DOHH2 (cell line): ENCODE measurements at regions not wholly inside any gene's neighbourhood (a gene's known extent, or its start where the extent isn't known, plus 50 kb on each side); places are given as distances from the start of the nearest gene placed in this dataset.

Experiments used
- H3F3A ChIP-seq: fragments of 200-600 bp; sonication (generic), shearing (Covaris generic); 2 replicates; pipeline ENCODE4 v1.6.0; 2016; ENCODE audit warnings: antibody characterized with exemption, mild to moderate bottlenecking; ENCODE audit not compliant: control insufficient read depth, insufficient read depth
- H3K27ac ChIP-seq: fragments of 200-600 bp; sonication (generic); 2 replicates; pipeline ENCODE4 v1.5.1; 2014; ENCODE audit warnings: low read depth, mild to moderate bottlenecking, low read length, moderate library complexity
- H3K27me3 ChIP-seq: fragments of 200-600 bp; sonication (generic); 2 replicates; pipeline ENCODE4 v1.6.1; 2014; ENCODE audit warnings: mild to moderate bottlenecking, low read length, mixed read lengths; ENCODE audit not compliant: control insufficient read depth
- H3K36me3 ChIP-seq: fragments of 200-600 bp; sonication (generic); 2 replicates; pipeline ENCODE4 v1.6.1; 2014; ENCODE audit warnings: mild to moderate bottlenecking, low read length, moderate library complexity, mixed read lengths; ENCODE audit not compliant: control insufficient read depth
- H3K4me1 ChIP-seq: fragments of 200-600 bp; sonication (generic); 2 replicates; pipeline ENCODE4 v1.6.1; 2014; ENCODE audit warnings: mild to moderate bottlenecking, low read length, mixed read lengths; ENCODE audit not compliant: control insufficient read depth
- H3K4me2 ChIP-seq: fragments of 200-600 bp; sonication (generic); 2 replicates; pipeline ENCODE4 v1.6.0; 2014; ENCODE audit warnings: mild to moderate bottlenecking, low read length, moderate library complexity
- H3K4me3 ChIP-seq: fragments of 200-600 bp; sonication (generic); 2 replicates; pipeline ENCODE4 v1.5.1; 2014; ENCODE audit warnings: mild to moderate bottlenecking, low read length, mixed read lengths
- H3K79me2 ChIP-seq: fragments of 200-600 bp; sonication (generic); 2 replicates; pipeline ENCODE4 v1.6.1; 2014; ENCODE audit warnings: mild to moderate bottlenecking, low read length, mixed read lengths; ENCODE audit not compliant: control insufficient read depth
- H3K9me2 ChIP-seq: fragments of 200-600 bp; sonication (generic); replicated peaks from 2 replicates; pipeline ENCODE4 v1.6.1; 2014; ENCODE audit warnings: mild to moderate bottlenecking, low read length, mixed read lengths; ENCODE audit not compliant: control insufficient read depth
- H3K9me3 ChIP-seq: fragments of 200-600 bp; sonication (generic); 2 replicates; pipeline ENCODE4 v1.6.1; 2014; ENCODE audit warnings: antibody characterized with exemption, low read length, mixed read lengths; ENCODE audit not compliant: control insufficient read depth, insufficient read depth
- H4K20me1 ChIP-seq: fragments of 200-600 bp; sonication (generic); 2 replicates; pipeline ENCODE4 v1.6.0; 2014; ENCODE audit warnings: low read depth, mild to moderate bottlenecking, antibody characterized with exemption, low read length, moderate library complexity; ENCODE audit not compliant: control insufficient read depth, insufficient read depth
- CTCF ChIP-seq: fragments of 200-600 bp; sonication (generic); IDR thresholded peaks from one replicate; pipeline ENCODE4 v1.5.1; 2014; ENCODE audit warnings: antibody characterized with exemption, mild to moderate bottlenecking, low read depth, low read length; ENCODE audit not compliant: poor library complexity, severe bottlenecking
- EZH2phosphoT487 ChIP-seq: fragments of 200-600 bp; sonication (generic); IDR thresholded peaks from 2 replicates; pipeline ENCODE4 v1.6.1; 2017; ENCODE audit warnings: borderline replicate concordance, mild to moderate bottlenecking, antibody characterized with exemption, low read length, moderate library complexity, mixed read lengths

- Histone ChIP-seq H3K4me2 (no peak overlapping the region), H3K9me2 (no peaks in the 10 kb centered on the region), H3K27me3 (no peaks in the 10 kb centered on the region), H3K4me1 (no peaks in the 10 kb centered on the region), H3K4me3 (no peak overlapping the region), H3K27ac (no peak overlapping the region), H4K20me1 (no peaks in the 10 kb centered on the region), H3K36me3 (no peaks in the 10 kb centered on the region), H3K79me2 (no peaks in the 10 kb centered on the region), H3K9me3 (no peaks in the 10 kb centered on the region), H3F3A (no peaks in the 10 kb centered on the region)
- TF ChIP-seq EZH2phosphoT487, result no peak
- no peak for TF ChIP-seq CTCF
Measured at GRCh38 chr2:212737392-212738172, 199.0 kb upstream of the ERBB4 start.

- Histone ChIP-seq H3K79me2 (no peaks in the 10 kb centered on the region), H3K27me3 (no peaks in the 10 kb centered on the region)
Measured at GRCh38 chr2:212736385-212736726, 197.8 kb upstream of the ERBB4 start.

GRCh38 chr2:212733273-212733672 is 194.7 kb upstream of the ERBB4 start:
- Histone ChIP-seq H3K4me2 (no peak overlapping the region), H3K4me3 (no peak overlapping the region), H3K79me2 (no peaks in the 10 kb centered on the region), H3K27me3 (no peaks in the 10 kb centered on the region), H4K20me1 (no peaks in the 10 kb centered on the region), H3K9me3 (no peaks in the 10 kb centered on the region), H3K9me2 (no peaks in the 10 kb centered on the region), H3K4me1 (no peaks in the 10 kb centered on the region), H3K27ac (no peak overlapping the region), H3K36me3 (no peaks in the 10 kb centered on the region), H3F3A (no peaks in the 10 kb centered on the region)
- no peak for TF ChIP-seq CTCF
- no peak for TF ChIP-seq EZH2phosphoT487

More at GRCh38 chr2:212736385-212736726, 197.8 kb upstream of the ERBB4 start:
- TF ChIP-seq EZH2phosphoT487 (no peak), CTCF (no peak)
- no peaks in the 10 kb centered on the region for H3K9me3 ChIP-seq
- H3K27ac ChIP-seq, result no peak overlapping the region
- H3K4me3 ChIP-seq, result no peak overlapping the region
- no peaks in the 10 kb centered on the region for H3K4me1 ChIP-seq
- H3K9me2 ChIP-seq, result no peaks in the 10 kb centered on the region
- H3F3A ChIP-seq, result no peaks in the 10 kb centered on the region
- no peaks in the 10 kb centered on the region for H3K36me3 ChIP-seq
- H4K20me1 ChIP-seq, result no peaks in the 10 kb centered on the region
- no peak overlapping the region for H3K4me2 ChIP-seq

- TF ChIP-seq CTCF, result no peak
- no peak overlapping the region for H3K4me3 ChIP-seq
- H3K79me2 ChIP-seq, result no peaks in the 10 kb centered on the region
- no peaks in the 10 kb centered on the region for H3K9me2 ChIP-seq
- H4K20me1 ChIP-seq, result no peaks in the 10 kb centered on the region
- H3K36me3 ChIP-seq, result no peaks in the 10 kb centered on the region
- H3K4me1 ChIP-seq, result no peaks in the 10 kb centered on the region
- H3K9me3 ChIP-seq, result no peaks in the 10 kb centered on the region
- H3K27ac ChIP-seq, result no peak overlapping the region
- H3K4me2 ChIP-seq, result no peak overlapping the region
- no peaks in the 10 kb centered on the region for H3K27me3 ChIP-seq
- H3F3A ChIP-seq, result no peaks in the 10 kb centered on the region
Measured at GRCh38 chr2:212732860-212733259, 194.3 kb upstream of the ERBB4 start.
